ENCODE measurements at regions not wholly inside any gene's neighbourhood (a gene's known extent, or its start where the extent isn't known, plus 50 kb on each side); places are given as distances from the start of the nearest gene placed in this dataset.

DNA sequence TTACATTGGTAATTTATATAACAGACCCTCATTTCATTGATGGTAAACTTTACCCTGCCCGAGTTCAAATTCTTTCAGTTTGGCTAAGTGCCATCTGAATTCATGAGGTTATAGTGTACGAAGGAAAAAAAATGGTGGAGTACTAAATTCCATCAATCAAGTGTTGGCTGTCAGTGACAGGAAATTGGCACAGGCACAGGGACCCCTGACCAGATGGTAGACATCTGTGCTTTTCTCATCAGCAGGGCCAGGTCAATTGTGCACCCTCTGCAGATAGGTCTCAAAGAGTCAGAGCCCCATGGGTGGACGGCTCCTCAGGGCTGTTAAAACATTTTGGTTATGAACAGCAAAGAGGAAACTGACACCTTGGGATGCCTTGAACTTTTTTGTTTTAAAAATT lies 439.2 kb downstream of the SETBP1 start:
- no peak for DNase-seq

DNA sequence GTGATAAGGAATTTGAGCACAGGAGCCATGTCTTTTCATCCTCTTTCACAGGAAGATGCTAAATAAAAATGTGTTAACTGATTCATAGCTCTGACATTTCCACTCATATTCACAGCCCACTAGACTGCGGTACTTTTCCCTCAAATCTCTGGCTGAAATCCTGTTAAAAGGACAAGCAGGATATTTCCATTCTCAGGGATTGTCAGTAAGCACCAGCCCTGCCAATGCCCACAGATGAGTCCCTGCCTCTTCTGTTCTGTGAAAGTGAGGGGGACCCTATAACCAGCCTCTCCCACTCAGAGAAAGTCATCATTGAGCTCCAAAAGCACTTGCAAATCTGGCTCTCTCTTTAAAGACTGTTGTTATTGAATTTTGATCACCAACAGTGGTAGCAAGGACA lies 440.5 kb downstream of the SETBP1 start:
- no peak for DNase-seq

DNA sequence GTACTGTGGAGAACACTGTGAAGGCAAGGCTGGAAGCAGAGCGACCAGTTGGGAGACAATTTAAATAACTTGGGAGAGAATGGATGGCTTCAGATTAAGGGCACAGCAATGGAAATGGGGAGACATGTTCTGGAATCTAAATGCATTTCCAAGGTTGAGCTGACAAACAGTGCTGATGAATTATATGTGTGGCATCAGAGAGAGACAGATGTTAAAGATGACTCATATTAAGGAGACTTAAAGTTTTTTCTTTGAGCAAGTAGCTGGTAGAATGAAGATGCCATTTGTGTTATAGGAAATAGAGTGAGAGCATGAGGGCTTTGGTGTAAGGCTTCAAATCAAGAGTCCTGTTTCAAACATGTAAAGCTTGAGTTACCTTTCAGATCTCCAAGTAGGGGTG lies 441.8 kb downstream of the SETBP1 start:
- no peak for DNase-seq

DNA sequence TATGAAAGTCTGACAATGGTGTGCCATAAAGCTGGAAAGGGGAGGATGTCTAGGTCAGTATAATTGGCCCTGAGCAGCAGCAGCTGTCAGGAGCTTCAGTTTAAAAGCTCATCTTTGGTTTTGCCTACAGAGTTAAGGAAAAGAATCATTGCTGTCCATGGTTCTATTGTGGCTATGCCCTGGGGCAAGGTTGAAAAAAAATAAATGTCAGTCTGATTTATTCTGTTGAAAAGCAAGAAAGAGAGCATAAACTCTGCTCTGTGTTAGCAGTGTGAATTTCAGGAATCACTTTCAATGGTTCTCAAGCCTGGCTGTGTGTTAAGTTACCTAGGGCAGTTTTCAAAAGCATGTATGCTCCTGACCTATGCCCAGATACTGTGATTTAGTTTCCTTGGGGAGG lies 446.7 kb downstream of the SETBP1 start:
- DNase-seq, result no peak

DNA sequence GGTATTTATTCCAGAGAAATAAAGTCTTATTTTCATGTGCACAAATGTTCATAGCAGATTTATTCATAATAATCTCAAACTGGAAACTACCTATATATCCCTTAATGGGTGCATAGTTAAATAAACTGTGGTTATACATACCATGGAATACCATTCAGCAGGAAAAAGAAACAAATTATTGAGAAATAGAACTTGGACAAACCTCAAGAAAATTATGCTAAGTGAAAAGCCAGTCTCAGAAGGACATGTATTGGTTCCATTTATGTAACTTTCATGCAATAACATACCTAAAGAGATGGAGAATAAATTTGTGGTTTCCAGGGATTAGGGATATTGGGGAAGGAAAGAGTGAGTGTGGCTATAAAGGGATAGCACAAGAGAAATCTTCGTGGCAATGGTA lies 452.6 kb downstream of the SETBP1 start:
- DNase-seq, result no peak

DNA sequence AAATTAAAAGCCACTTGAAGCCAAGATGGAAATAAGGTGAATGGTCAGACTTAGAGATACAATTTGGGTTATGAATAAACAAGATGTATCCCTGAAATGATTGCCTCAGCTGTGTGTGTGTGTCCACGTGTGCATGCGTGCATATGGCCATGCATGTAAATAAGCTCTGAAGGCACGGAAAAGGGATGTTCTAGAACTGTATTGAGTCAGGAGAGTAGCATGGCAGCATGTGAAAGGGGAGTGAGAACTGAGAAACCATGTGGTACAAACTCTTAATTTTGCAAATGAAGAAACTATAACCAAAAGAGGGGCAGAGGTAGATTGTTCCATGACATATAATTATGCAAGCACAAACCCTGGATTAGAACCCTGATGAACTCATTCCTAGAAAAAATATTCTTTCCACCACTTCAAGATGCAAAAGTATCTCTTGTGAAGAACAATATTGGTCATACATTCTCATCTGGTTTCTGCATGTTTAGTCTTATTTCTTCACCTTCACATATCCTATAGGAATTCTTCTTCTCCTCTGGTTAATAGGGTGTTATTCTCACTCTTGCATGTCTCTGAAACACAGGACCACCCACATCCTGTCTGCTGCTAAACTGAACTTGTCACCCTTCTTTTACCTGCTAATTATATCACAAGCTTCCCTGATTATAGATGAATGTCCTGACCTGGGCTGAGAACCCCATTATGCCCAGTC lies 455.8 kb downstream of the SETBP1 start:
- no peak for DNase-seq

DNA sequence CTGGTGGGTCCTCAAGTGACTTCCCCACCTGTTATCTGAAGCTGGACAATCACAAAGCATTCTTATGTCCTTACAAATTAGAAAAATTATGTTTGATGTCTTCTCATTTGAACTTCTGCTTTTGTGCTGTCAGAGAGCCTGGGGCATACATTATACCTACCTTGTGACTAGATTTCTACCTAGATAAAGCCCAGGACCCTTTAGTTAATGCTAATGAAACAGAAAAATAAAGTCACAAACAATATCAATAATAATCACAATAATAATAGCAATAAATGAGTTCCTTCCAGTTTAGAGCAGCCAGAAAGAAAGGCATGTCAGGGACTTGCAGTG lies 456.4 kb downstream of the SETBP1 start:
- DNase-seq, result no peak

DNA sequence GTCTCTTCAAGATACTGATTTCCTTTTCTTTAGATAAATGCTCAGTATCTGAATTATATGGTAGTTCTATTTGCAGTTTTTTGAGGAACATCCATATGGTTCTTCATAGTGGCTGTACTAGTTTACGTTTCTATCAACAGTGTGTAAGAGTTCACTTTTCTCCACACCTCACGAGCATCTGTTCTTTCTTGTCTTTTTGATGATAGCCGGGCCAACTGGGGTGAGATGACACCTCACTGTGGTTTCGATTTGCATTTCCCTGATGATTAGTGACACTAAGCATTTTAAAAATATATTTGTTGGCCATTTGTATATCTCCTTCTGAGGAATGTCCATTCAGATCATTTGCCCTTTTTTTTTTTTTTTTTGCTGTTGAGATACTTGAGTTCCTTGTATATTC lies 458.8 kb downstream of the SETBP1 start:
- no peak for DNase-seq

DNA sequence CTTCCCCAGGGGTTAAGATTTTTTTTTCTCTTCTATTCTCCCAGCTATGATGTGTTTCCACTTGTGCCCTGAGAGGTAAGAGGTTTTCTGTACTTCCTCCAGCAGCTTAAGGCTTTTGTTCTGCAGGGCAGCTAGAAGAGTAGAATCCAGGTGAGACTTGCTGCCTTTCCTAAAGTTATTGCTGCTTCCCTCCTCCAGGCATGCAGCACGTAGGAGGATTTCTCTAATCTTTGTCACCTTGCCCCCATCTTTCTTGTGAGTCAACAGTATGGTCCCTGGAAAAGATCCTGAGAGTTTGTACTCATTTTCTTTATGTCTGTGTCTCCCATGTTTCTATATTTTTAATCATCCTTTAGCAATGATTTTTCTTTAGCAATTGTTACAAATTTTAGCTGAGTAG lies 462.2 kb downstream of the SETBP1 start:
- no peak for DNase-seq

DNA sequence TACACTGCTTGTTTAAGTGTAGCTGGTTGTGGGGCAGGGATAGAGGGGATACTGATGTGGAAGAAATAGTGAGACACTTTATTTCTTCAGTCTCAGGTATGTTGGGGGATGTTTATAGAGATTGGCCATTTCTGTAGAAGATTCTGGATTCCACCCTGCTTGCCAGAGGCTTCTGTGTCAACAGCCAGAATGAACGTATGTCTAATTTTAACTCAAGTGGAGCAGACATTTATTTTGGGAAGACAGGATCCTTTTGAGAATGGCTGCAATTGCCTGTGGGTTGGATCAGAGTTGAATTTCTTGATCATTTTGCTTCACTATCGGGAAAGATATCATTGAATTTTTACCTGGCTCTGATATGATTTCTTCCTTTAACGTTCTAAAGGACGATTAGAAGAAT lies 465.6 kb upstream of the SLC14A2 start:
- no peak for DNase-seq

DNA sequence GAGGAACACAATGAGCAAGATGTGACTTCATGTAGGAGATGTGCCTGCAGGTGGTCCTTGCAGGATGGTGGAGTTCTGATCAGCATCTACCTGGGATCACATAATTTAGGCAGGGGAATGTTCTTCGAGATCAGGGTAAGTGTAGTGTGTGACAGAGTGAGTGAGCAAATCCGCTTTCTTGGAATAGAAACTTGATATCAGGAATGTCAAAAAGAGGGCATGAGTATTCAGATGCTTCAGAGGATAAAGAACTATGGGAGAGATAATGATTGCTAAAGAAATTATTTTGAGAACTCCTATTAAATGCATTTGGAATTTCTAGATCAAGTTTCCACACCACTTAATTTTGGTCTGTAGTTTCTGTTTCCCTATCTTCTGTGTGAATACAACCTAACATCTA lies 463.6 kb upstream of the SLC14A2 start:
- DNase-seq, result no peak

DNA sequence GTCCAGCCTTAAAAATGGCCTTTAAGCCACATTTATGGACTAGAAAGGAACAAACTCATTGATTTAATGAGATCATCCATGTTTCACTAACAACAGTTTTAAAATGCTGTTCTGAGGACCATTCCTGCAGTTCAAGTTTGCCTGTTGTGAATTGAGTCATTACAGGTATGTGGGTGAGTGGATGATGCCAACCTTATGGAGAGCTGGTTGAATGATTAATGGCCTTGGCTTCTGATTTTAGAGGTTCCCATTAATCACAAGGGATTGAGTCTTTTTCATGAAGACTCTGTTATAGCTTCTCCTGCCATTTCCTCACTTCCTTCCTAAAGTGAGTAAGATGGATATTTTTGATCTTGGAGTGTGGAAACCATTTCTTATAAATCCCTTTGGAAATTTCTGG lies 459.8 kb upstream of the SLC14A2 start:
- DNase-seq, result no peak

DNA sequence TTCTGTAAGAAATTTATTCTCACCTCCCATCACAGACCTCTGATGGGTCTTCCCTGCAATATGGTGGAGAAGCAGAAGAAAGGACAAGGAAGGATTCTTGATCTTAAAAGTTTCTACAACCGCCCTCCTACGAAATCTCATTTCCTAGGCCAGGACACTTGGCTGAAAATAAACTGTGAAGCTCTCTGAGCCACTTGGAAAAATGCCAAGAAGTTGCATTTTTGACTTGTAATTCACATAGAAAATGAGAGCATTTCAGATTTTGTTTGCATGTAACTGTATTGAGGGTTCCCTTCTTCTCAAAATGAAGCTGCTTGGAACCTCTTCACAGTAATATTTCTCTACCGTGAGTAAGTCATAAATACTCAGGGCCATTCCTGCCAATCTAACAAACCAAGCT lies 458.3 kb upstream of the SLC14A2 start:
- no peak for DNase-seq

DNA sequence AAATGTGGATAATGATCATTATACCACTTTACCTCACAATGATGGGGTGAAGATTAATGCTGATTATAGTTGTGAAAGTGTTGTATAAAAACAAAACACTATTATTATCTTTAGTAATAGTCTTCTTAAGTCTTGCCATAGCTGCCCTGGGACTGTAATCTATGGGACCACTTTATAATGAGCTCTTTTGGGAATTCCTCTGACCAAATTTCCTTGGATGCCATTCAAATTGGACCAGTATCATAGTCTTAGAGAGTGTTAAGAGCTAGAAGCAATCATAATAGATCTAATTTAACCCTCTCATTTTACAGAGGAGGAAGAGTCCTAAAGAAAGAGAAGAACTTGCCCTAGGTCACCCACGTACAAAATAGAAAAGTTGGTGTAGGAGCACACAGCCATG lies 457.7 kb upstream of the SLC14A2 start:
- DNase-seq, result no peak

DNA sequence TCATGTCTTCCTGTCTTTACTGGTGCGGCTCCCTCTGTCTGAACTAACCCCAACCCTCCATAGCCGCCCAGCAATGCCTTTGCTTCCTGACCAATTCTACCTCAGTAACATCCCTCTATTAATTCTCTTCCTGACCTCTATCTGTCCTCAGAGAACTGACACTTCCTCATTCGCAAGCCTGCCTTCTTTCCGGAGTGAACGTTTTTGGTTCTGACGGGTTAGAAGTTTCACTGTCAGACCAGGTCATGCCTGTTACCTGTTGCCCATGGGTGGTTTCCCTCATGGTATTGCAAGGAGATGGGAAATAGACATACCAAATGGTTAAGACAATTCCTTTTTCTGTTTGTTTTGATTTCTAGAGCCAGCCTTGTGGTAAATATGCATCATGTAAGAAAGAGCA lies 453.4 kb upstream of the SLC14A2 start:
- no peak for DNase-seq

DNA sequence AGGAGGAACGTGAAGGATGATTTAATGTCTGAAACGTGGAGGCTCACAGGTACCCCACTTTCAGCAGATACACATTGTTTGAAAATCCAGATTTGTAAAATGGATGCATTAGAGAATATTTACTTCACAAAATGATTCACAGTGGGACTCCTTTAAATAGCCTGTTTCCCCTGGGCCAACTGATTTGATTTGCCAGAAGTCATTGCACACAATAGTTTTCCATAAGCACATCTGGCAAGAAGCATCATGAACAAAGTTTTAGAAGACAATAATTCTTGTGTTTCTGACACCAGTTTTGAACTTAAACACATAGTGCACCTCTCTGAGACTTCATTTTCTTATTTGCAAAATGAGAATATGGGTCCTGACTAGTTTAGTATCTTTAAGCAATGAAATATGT lies 451.4 kb upstream of the SLC14A2 start:
- DNase-seq, result no peak

DNA sequence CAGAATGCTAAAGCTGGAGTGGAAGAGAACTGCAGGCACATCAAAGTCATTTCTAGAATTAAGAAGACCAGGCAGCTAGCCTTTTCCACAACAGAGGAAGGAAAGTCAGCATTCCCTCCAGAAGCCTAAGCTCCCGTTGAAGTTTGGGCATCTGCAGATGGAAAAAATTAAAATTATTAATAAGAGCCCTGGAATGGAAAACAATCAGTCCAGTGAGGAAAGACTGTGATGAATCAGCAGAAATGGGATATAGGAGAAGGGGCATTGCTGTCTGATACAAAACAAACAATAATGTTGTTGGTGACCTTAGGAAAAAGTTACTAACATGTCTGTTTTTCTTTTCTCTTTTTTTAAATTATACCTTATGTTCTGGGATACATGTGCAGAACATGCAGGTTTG lies 450.7 kb upstream of the SLC14A2 start:
- no peak for DNase-seq

DNA sequence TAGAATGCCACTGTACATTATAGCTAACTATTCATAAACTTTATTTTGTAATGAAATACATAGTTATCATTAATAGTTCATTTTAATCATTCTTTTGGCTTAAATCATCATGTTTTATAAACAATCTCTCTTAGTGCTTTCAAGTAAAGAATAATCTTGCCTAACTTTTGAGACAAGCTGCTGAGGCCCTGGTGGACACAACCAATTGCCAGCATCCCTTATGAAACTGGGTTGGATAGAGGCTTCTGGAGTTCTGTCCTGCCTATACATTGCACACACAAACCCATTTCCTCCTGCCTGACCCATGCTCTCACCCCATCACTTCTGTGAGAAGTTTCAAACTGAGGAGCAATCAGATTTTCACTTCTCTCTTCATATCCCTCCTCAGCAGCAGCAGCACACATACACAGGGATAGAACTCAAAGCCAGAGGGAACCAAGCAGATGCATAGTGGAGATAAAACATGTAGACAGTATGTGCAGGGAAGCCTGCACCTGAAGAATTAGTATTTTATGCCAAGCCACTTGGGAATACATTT lies 450.0 kb upstream of the SLC14A2 start:
- no peak for DNase-seq

DNA sequence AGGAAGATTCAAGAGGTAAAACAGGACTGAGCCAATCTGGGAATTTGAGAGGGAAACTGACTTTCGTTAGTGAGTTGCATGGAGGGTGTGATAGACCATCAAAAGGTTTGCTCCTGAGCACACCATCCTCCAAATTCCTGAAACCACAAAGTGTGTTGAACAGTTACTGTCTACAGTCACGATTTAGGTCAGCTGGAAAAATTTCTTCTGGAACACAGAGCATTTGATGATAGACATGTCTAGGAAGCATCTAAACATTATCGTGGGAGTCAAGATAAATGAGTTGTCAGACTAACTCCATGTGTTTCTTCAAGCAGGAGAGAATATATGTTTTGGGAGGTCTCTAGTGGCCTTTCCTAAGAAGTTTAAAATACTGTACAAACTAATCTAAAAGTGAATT lies 449.4 kb upstream of the SLC14A2 start:
- DNase-seq, result no peak

DNA sequence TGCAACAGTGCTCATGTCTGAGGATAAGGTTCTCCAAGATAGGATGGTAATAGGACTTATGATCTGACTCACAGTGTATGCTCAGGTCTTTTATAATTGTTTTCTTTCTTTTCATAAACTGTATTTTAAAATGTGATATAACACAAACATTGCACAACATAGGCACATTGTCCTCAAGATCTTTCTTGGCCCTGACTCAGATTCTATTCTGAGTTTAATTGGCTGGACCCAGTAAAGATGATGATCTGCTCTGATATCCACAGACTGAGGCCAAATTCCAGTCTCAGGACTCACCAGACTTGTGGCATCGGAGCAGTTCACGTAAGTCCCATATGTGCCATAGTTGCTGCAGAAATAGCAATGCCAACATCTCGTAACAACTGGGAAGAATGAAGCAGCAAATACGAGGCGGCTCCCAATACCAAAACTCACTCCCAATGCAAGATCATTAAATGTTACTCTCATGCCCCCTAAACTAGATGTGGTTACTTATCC lies 448.9 kb upstream of the SLC14A2 start:
- DNase-seq, result no peak

DNA sequence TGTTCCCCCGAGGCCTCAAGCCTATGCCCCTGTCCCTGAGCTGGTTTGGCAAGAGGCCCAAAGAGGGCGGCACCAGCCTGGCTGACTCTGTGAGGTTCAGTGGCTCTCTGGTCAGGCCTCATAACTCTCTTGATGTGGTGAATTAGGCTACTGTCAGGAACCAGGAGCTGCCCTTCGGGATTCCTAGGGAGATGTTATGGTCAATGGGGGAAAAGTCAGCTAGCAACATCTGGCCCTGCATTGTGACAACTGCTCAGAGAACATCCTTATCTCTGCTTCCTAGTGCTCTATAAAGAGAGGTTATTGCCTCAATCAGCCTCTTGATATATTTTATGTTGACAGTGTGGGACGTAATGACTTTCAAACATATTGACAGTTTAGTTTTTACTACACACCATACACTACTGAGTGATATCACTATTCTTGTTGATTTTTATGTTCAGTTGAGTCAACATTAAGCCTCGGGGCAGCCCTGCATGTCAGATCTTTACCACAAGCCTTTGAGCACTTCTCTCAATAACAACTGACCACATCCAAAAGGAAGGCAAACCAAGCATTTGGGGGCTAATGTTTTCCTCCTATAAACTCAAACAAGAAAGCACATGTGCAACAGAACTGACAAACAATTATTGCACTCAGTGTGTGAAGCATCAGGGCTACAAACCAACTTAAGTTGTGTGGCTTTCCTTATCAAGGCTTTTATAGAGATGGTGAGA lies 448.3 kb upstream of the SLC14A2 start:
- no peak for DNase-seq

DNA sequence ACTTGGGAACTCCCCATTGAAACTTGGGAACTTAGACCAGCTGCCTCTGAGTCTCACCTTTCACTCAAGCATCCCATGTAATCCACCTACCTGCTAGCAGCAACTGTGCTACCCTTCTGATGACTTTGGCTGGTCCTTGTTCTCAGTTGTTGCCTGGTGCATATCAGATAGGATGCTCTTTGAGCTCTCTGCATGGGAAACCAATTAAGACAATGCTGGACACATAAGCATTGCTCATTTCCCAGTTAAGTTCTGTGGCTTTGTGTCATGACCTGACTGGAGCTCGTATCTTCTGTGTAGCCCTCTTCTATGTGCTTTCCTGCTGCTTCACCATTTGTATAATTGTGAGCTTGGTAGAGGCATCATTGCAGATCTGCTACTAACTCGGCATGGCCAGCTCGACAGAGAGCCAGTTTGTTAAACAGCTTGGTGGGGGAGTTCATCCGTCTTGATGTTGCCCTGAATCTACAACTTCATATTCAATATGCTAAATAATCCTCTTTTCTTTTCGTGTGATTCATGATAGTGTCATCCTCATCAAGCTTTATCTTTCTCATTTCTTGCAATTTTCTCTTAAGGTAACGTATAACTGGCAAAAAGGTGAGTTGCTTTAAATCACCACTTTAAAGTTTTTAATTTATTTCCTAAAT lies 447.5 kb upstream of the SLC14A2 start:
- DNase-seq, result no peak

DNA sequence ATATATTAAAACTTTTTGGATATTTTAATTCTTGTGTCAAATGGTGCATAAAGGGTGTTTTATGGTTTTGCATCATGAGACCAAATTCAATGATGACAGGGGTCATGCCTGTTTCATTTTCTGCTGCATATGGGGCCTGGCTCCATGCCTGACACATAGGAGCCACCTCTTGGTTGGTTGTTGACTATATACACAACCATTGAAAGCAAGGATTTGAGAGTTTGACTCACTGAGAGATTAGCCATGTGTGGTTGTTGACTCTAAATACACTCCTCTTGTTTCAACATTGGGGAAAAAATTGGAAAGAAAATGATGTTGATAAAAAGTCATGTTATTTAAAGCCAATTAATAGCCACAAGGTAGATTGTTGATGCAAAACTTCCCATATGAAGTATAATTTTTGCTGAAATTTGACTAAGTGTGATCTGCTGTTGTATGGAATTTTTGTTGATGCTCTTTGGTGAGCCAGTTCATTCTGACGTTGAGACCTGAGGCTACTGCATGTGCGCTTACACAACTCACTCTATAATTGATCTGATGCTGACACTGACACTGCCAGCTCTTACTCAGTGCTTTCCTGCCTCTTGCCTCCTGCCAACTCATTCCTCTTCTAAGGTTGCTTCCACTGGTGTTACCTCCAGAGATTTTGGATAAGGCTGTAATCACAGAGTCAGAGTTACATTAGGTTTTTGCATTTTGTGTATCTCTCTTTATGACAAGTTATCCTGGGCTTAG lies 446.2 kb upstream of the SLC14A2 start:
- no peak for DNase-seq

Measured in NCI-H510A (cell line).